ENCODE measurements at regions not wholly inside any gene's neighbourhood (a gene's known extent, or its start where the extent isn't known, plus 50 kb on each side); places are given as distances from the start of the nearest gene placed in this dataset.
"Not testable (repeated sequence)": the region's sequence is repeated elsewhere in the genome, so short reads cannot be mapped to it uniquely, and the experiment has no call there.

DNA sequence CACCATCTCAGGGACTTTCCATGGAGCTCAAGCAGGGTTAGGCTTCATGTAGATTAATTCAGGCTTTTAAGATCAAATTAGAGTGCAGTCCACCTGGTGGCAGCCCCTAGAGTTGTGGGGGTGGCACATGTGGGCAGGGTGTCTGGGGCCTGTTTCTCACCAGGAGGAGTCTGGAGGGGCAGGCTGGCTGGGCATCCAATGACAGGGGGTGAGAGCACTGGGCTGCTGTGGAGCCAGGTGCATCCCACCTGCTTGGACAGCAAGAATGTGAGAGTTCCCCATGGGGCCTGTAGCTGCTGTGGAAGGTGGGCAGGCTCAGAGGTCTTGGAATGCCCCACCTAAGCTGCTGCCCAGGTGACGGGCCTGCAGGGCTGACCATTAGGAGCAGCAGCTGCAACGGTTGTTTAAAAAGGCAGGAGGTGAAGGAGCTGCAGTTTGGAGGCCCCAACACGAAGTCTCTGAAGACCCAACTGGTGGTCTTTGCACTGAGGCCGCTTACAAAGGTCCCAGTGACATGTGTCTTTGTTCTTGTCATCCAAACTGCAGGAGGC lies 686.3 kb upstream of the HS6ST1 start:
- DNase-seq (ENCODE audit: low read depth): no peak

DNA sequence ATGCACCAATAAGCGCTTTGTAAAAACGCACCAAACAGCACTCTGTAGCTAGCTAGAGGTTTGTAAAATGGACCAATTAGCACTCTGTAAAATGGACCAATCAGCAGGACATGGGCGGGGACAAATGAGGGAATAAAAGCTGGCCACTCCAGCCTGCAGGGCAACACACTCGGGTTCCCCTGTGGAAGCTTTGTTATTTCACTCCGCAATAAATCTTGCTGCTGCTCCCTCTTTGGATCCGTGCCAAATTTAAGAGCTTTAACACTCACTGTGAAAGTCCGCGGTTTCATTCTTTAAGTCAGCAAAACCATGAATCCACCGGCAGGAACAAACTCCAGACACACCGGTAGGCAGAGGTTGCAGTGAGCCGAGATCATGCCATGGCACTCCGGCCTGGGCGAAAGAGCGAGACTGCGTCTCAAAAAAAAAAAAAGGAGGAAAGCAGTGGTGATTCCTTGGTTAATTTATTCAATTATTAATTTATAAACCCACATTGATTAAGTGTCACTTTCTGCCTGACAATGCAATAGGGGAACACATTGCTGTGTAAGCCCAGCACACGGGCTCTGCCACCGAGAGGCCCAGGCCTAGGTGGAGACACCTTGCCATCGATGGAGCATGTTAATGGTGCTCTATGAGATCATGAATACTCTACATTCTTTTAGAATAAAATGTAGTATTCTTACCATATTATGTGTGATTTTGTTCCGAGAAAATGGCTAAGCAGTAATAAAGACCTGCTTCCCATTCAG lies 687.6 kb upstream of the HS6ST1 start:
- no peak for DNase-seq (ENCODE audit: low read depth)

DNA sequence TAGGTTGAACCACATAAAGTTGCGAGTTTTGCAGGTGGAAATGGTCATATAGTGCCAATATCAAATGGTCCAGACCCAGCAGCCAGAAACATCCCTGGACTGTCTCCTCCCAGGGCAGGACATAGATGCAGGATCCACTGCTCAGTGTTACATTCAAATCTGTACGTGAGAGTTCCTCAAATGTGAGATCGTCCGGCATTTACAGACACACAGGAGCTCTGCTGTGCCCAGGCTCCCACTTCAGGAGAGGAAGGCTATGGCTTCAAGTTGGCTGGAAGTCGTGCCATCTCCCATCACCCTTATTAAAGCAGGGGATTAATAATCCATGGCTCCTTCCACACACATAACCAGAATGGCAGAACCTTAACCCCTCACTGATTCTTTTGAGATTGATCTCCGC lies 688.2 kb upstream of the HS6ST1 start:
- DNase-seq (ENCODE audit: low read depth): no peak

DNA sequence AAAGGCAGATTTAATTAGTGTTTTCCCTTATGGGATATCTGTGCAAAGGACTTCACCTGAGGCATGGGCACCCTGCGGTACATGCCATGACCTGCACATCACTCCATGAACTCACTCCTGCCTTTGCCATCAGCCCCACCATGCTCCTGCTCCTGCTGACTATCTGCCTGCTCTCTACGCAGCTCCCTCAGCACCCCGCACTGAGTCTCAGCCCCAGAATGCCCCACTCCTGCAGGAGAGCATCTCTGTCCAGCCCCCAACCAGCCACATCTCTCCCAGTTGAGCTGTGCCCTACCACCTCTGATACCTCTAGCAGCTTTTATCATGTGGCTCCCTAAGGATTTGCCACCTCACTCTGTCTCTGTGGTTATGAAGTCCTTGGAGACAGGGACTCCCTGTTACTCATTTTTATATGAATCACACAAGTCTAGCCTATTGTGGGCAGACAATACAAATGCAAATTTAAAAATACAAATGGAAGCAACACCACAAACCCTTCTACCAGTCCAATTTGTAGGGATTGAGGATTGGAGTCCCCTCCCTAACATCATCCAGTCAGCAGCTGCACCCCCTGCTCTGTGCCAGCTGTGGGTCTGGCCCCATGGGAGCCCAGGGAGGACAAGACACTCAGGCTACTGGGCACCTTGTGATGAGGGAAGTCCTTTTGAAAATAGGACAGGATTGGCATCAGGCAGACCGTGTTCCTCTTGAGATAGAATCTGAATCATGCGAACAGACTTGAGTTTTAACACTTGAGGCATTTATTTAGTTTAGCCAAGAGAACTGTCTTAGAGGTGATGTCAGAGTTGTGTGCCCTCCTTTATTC lies 689.6 kb upstream of the HS6ST1 start:
- no peak for DNase-seq (ENCODE audit: low read depth)

DNA sequence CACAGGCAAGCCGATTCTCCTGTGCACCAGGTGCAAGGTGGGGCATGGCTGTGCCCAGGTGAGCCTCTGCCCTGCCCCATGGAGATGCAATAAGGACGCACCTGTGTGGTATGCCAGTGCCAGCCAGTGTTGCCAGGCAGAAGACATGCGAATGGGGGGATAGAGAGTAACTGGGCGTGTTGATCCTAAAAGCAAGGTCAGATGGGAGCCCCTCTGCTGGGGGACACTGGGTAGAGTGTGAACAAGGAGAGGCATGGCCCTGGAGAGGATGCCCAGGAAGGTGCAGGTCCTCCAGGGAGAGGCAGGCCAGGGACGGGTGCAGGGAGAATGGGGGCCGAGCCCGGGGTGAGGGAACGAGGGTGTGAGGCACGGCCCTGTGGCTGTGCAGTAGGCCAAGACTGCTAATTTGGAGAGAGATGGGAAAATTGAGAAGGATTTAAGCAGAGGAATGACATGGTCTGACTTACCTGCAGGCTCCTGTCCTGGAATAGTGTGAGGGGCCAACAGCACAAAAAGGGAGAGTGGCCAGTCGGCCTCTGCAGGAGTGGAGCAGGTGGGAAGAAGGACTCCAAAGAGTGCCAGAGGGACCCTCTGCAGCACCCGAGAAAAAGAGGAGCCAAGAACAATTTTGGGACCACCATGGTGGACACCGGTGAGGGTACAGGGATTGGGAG lies 690.4 kb upstream of the HS6ST1 start:
- DNase-seq (ENCODE audit: low read depth): no peak

DNA sequence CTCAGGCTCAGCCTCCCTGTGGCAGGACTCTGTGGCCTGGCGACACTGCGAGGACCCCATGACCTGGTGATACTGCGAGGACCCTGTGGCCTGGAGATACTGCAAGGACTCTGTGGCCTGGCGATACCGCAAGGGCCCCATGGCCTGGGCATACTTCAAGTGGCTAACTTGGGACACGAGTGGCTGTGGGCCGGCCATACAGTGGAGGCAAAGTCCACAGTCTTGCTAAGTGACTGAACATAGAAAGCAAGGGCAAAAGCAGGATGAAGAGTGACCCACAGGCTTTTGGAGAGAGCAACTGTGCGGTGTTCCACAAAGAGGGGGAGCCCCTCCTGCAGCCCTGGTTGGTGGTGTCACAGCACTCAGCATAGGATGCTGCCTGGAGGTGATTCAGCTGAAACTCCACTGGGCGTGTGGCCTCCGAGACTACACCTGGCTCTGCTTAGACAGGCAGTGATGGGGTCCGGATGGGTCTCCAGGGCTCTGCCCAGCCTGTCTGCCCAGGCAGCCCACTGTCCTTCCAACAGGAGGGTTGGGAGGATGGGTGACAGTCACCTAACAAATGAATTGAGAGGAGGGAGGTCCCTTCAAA lies 691.0 kb upstream of the HS6ST1 start:
- DNase-seq (ENCODE audit: low read depth): no peak

DNA sequence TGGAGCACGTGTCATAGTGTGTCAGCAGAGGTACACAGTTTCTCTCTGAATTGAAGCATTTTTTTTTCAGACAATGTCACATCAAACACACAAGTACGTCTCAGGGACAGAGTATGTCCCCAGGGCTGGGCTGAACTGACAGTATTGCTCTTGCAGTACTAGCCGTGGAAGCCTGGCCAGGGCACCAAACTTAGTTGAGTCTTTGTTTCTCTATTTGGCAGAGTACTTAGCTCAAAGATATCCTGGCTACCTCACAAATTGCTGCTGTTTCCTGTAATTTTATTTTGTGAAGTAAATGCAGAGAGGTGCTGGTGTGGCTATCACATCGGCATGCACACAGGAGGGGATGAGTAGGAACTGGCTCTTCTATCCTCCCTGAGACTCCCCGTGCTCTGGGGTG lies 691.6 kb upstream of the HS6ST1 start:
- no peak for DNase-seq (ENCODE audit: low read depth)

DNA sequence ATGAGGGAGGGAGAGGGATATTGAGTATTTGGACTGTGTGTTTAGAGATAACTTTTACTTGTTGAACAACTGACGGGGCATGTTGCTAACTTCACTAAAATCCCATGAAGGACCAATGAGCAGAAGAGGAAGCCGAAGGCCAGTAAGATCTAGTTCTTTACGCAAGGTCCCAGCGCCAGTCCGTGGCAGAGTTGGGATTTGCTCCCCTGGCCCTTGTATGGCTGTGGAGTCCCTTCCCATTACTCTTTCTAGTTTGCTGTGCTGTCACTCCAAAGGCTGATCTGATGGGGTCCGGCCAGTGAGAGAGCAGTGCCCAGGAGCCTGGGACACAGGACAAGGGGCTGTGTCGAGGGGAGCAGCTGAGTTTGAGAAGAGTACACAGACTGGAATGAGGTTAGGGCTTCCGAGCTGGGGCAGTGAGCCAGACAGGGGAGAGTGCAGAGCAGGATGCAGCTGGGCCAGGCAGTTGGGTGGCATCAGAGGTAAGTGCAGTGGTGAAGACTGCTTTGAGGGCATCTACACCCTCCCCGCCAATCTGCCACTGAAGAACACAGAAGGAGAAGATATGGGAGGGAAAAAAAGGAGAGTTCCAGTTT lies 692.9 kb upstream of the HS6ST1 start:
- no peak for DNase-seq (ENCODE audit: low read depth)

DNA sequence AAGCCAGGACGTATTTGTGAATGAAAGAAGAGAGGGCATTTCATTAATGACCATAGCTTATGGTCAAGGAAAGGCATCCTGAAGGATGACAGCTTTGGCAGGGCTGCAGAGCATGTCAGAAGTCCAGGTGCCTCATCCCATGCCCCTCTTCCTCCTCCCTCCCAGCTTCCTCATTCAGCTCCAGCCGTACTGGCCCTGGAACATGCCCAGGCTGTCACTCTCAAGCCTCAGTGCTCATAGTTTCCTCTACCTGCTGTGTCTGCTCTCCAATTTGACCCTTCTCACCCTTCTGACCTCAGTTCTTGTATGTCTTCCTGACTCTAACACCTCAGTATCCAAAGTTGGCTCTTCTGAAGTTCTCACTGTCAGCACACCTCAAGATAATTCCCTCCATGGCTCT lies 695.8 kb upstream of the HS6ST1 start:
- no peak for DNase-seq (ENCODE audit: low read depth)

DNA sequence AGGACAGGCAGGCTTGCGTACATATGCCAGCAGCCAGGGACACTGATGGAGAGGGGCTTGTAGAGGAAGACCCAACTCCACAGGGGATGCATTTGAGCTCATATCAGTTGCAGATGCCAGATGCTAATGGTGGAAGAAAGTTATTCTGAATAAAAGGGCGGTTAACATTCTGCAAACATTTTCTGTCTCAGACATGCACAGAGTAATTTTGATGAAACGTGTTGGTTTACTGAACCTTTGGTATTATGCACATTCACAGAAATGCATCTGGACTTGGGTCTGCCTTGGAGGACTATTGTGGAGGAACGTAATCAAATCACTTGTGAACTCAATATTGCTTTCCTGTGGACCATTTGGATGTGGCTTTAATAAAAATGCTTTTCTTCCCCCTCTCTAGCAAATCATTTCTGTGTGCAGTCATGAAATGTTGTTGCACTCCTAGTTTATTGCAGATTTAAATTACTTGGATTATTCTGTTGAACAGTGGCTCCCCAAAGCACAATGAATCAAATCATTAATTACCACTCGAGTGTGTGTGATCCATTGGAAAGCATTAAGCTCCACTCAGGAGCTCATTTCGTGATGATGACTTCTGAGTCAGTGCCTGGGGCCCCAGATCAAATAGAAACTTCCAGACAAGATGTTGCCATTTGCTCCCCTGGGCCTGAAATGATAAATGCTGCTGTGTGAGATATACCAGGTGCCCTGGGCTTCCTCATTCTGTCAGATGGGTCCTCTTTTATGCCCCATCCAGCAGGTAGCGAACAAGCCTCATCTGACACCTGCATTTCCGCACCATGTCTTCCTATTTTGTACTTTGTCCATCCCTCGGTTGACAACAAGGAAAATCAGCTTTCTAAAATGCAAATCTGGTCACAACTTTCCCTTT lies 697.0 kb upstream of the HS6ST1 start:
- no peak for DNase-seq (ENCODE audit: low read depth)

DNA sequence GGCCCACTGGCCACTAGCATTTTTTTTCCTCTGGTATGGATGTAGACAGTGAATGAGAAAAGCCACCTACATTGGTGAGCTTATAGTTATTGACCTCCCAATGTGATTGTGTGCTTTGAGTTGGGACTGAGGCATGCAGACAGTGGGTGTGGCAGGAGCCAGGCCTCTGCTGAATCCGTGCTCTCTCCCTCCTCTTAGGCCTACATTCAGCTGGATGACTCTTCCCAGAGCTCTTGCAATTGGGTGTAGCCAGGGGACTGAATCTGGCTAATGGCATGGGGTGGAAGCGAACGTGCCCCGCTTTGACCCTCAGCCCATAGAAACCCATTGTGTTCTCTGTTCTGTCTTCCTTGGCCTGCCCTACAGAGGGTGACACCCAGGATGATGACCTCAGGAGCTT lies 698.3 kb upstream of the HS6ST1 start:
- no peak for DNase-seq (ENCODE audit: low read depth)

DNA sequence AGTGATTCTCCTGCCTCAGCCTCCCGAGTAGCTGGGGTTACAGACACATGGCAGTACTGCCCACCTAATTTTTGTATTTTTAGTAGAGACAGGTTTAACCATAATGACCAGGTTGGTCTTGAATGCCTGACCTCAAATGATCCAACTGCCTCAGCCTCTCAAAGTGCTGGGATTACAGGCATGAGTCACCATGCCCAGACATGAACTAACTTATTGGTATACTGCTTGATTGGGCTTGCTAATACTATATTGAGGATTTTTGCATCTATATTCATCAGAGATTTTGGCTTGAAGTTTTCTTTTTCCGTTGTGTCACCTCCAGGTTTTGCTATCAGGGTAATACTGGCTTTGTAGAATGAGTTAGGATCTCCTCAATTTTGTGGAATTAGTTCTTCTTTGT lies 706.1 kb upstream of the HS6ST1 start:
- no peak for DNase-seq (ENCODE audit: low read depth)

DNA sequence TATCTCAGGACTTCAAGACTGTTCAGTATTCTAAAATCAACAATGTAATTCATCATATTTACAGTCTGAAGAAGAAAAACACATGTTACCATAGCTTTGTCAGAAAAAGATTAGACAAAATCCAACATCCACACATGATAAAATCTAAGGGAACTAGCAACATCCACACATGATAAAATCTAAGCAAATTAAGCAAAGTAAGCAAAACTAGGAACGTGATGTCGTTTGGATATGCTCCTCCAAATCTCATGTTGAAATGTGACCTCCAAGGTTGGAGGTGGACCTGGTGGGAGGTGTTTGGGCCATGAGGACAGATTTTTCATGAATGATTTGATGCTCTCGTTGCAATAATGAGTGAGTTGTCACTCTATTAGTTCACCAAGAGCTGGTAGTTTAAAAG lies 717.3 kb upstream of the HS6ST1 start:
- DNase-seq (ENCODE audit: low read depth): no peak

DNA sequence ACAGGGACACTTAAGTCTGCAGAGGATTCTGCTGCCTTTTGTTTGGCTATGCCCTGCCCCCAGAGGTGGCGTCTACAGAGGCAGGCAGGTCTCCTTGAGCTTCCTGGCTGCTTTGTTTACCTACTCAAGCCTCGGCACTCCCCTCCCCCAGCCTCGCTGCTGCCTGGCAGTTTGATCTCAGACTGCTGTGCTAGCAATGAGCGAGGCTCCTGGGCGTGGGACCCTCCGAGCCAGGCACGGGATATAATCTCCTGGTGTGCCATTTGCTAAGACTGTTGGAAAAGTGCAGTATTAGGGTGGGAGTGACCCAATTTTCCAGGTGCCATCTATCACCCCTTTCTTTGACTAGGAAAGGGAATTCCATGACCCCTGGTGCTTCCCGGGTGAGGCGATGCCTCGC lies 725.0 kb upstream of the HS6ST1 start:
- not testable (repeated sequence) for DNase-seq (ENCODE audit: low read depth)

DNA sequence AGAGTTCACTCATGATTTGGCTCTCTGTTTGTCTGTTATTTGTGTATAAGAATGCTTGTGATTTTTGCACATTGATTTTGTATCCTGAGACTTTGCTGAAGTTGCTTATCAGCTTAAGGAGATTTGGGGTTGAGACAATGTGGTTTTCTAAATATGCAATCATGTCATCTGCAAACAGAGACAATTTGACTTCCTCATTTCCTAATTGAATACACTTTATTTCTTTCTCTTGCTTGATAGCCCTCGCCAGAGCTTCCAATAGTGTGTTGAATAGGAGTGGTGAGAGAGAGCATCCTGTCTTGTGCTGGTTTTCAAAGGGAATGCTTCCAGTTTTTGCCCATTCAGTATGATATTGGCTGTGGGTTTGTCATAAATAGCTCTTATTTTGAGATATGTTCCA lies 727.8 kb upstream of the HS6ST1 start:
- not testable (repeated sequence) for DNase-seq (ENCODE audit: low read depth)

DNA sequence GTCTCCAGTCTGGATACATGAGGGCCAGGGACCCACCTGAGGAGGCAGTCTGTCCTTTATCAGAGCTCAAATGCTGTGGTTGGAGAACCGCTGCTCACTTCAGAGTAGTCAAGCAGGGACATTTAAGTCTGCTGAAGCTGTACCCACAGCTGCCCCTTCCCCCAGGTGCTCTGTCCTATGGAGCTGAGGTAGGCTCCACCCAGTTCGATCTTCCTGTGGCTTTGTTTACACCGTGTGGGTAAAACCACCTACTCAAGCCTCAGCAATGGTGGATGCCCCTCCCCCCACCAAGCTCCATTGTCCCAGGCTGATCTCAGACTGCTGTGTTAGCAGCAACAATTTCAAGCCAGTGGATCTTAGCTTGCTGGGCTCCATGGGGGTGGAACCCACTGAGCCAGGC lies 731.4 kb upstream of the HS6ST1 start:
- DNase-seq (ENCODE audit: low read depth): no peak

DNA sequence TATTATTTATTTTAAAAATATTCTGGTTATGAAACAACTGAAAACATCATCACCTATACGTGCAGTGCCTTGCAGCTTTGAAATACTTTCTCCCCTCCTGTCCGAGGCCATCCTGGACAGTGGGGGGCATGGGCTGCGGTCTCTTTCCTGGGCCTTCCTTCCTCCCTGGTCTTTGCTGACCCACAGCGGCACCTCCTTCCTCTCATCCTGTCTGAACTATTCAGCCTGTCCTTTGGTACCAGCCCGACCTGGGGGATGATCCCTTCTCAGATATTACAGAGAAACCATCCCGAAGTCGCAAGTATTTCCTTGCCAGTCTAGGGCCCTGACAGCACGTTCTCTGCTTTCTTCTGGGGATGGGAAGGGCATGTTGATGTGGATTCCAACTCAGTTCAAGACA lies 736.6 kb upstream of the HS6ST1 start:
- no peak for DNase-seq (ENCODE audit: low read depth)

DNA sequence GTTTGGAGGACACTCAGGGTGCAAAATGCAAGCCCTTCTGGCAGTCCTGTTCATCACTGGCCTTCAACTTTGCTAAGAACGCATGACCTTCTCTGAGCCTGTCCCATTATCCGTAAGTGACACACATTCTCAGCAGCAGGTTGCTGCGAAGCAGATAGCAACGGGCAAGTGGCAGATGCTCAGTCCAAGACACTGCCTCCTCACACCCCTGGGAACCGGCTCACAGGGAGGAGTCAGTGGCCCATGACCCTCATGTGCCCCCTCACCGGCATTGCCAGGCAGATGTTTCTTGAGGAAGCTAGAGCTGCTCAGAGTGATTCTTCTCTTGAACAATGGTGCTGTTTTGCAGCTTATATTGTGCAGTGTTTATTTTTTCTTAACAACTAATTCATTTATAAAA lies 737.2 kb upstream of the HS6ST1 start:
- DNase-seq (ENCODE audit: low read depth): no peak

DNA sequence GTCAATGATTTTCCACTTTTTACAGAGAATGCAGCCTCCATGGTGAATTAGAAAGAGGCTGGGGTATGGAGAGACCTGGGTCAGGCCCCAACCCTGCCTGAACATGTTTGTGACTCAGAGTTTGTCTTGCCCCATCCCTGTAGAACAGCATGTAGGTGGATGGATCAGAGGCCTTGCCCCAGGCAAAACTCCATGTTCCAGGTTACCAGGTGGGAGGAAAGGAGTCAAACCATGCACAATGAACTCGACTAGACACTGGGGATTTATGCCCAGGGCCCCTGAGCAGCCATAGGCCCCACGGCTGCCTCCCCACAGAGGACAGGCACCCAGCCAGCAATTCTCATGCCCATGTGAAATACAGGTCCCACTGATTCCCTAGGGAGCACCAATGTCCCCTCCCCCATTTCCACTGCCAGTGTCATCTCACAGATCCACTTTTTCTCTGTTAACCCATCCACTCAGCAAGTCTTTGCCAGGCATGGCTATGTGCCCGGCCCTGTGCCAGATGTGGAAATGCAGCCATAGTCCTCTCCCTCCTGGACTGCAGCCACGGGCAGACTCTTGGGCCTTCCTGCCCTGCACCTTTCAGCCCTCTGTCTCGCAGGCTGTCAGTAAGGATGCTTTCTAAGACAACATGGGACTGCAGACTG lies 737.8 kb upstream of the HS6ST1 start:
- no peak for DNase-seq (ENCODE audit: low read depth)

DNA sequence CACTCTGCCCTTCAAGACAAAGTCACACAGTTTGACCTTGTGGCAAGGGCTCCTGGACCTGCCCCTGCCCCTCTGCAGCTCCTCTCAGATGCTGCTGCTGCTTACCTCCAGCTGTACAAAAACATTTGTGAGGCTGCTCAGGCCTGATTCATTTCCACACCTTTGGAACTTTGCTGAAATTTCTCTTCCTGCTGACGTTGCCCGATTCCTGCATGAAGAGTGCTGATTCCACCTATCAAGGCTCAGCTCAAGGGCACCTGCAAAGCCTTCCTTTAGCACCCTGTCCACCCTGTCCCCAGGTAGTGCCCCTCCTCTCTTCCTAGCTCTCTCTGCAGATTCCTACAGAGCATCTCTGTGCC lies 738.3 kb upstream of the HS6ST1 start:
- DNase-seq (ENCODE audit: low read depth): no peak

Data from RPMI7951 (cell line).